AG04450 (cell line): ENCODE measurements at regions not wholly inside any gene's neighbourhood (a gene's known extent, or its start where the extent isn't known, plus 50 kb on each side); places are given as distances from the start of the nearest gene placed in this dataset.

Source experiments
- CTCF ChIA-PET: fragments of 300-600, 350-600 bp; formaldehyde crosslinking; extraction: SDS; loops from one replicate; lab custom pipeline; 2022; ENCODE audit warnings: antibody characterized with exemption, inconsistent platforms; lab: Charles Lee
- POLR2A ChIA-PET: fragments of 350-600 bp; formaldehyde crosslinking; extraction: SDS; loops from one replicate; lab custom pipeline; 2021; ENCODE audit warnings: antibody characterized with exemption, inconsistent platforms; lab: Yijun Ruan, JAX
- DNase-seq: peaks from one replicate; pipeline ENCODE4 v3.0.0-alpha.2; 2011; ENCODE audit warnings: low read depth, low spot score
- H3K27ac ChIP-seq: one replicate; pipeline ENCODE4 v1.5.1; 2012; ENCODE audit warnings: low read depth, low read length, control low read depth
- H3K27me3 ChIP-seq: one replicate; pipeline ENCODE4 v1.6.0; 2012; ENCODE audit warnings: low read length; ENCODE audit not compliant: control insufficient read depth, insufficient read depth
- H3K4me3 ChIP-seq: 2 replicates; pipeline ENCODE4 v1.5.1; 2011; ENCODE audit warnings: mild to moderate bottlenecking, low read depth, low read length, control low read depth
- H3K9me3 ChIP-seq: 2 replicates; pipeline ENCODE4 v1.5.1; 2012; ENCODE audit warnings: low read length; ENCODE audit not compliant: control insufficient read depth, insufficient read depth
- TF ChIP-seq, protein P1 (sequence below): IDR thresholded peaks from 2 replicates; pipeline ENCODE4 v1.5.1; 2011; ENCODE audit warnings: low read depth, low read length, control low read depth, inconsistent platforms

GRCh38 chr4:159723341-159724048 is 620.6 kb downstream of the RAPGEF2 start:
- ChIA-PET CTCF (no interaction called here), POLR2A (no interaction called here)
- peaks cover 17% of the 10 kb centered on the region for H3K9me3 ChIP-seq
- TF ChIP-seq, protein P1, sequence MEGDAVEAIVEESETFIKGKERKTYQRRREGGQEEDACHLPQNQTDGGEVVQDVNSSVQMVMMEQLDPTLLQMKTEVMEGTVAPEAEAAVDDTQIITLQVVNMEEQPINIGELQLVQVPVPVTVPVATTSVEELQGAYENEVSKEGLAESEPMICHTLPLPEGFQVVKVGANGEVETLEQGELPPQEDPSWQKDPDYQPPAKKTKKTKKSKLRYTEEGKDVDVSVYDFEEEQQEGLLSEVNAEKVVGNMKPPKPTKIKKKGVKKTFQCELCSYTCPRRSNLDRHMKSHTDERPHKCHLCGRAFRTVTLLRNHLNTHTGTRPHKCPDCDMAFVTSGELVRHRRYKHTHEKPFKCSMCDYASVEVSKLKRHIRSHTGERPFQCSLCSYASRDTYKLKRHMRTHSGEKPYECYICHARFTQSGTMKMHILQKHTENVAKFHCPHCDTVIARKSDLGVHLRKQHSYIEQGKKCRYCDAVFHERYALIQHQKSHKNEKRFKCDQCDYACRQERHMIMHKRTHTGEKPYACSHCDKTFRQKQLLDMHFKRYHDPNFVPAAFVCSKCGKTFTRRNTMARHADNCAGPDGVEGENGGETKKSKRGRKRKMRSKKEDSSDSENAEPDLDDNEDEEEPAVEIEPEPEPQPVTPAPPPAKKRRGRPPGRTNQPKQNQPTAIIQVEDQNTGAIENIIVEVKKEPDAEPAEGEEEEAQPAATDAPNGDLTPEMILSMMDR, result no peak
- H3K27ac ChIP-seq, result no peak overlapping the region
- DNase-seq, result no peak
- no peak overlapping the region for H3K4me3 ChIP-seq
- H3K27me3 ChIP-seq, result no peaks in the 10 kb centered on the region

GRCh38 chr4:159725571-159725970 is 622.7 kb downstream of the RAPGEF2 start:
- H3K9me3 ChIP-seq, result peaks cover 17% of the 10 kb centered on the region
- H3K27ac ChIP-seq, result no peak overlapping the region
- ChIA-PET POLR2A (no interaction called here), CTCF (no interaction called here)
- H3K4me3 ChIP-seq, result no peak overlapping the region
- H3K27me3 ChIP-seq, result no peaks in the 10 kb centered on the region
- TF ChIP-seq, protein P1, result no peak
- DNase-seq, result no peak

- Histone ChIP-seq H3K4me3 (no peak overlapping the region), H3K27ac (no peak overlapping the region), H3K27me3 (no peaks in the 10 kb centered on the region), H3K9me3 (peaks cover 6% of the 10 kb centered on the region)
- no peak for DNase-seq
- ChIA-PET CTCF (interaction anchor here (1.4 kb wide), 1 partner anchor 29 kb away, joined by 3 read pairs; no protein-coding TSS in a partner anchor), POLR2A (no interaction called here)
- TF ChIP-seq, protein P1, result no peak
Observed at GRCh38 chr4:159735281-159736207, 632.7 kb downstream of the RAPGEF2 start.

GRCh38 chr4:159736411-159736810 is 633.5 kb downstream of the RAPGEF2 start:
- ChIA-PET CTCF (interaction anchor here (1.4 kb wide), 1 partner anchor 28 kb away, joined by 3 read pairs; no protein-coding TSS in a partner anchor), POLR2A (no interaction called here)
- TF ChIP-seq, protein P1, result no peak
- Histone ChIP-seq H3K27me3 (no peaks in the 10 kb centered on the region), H3K27ac (no peak overlapping the region), H3K4me3 (no peak overlapping the region), H3K9me3 (peaks cover under 1% of the 10 kb centered on the region)
- no peak for DNase-seq

- ChIA-PET CTCF (no interaction called here), POLR2A (no interaction called here)
Observed at GRCh38 chr4:159743971-159744370, 641.1 kb downstream of the RAPGEF2 start.

More at GRCh38 chr4:159743971-159744370, 641.1 kb downstream of the RAPGEF2 start:
- H3K9me3 ChIP-seq, result peaks cover 9% of the 10 kb centered on the region
- H3K27ac ChIP-seq, result no peak overlapping the region
- TF ChIP-seq, protein P1, result no peak
- no peak for DNase-seq
- no peak overlapping the region for H3K4me3 ChIP-seq
- no peaks in the 10 kb centered on the region for H3K27me3 ChIP-seq
